GF-D8 (cell line): ENCODE measurements at regions not wholly inside any gene's neighbourhood (a gene's known extent, or its start where the extent isn't known, plus 50 kb on each side); places are given as distances from the start of the nearest gene placed in this dataset.

Source experiments
- DNase-seq: peaks from one replicate; lab custom pipeline; 2025; lab: John Stamatoyannopoulos, UW

DNA sequence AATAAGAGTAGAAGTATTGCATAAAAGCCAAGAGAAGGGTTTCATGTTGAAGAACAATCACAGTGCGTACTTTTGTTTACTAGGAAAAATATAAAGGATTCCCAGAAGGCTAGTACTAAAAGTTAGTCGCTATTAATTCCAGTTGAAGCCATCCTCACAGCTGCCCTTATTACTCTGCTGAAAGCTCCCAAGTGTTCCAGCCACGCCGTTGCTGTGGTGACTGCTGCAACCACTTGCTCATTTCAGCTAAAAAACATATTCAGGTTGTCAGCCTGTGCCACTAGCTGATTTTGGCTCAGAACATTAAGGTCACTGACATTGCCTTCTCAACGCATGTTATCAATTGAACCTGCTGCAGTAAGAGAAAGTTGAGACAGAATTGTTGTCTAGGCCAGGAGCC is 87.1 kb upstream of the FNDC3A start:
- DNase-seq: no peak

DNA sequence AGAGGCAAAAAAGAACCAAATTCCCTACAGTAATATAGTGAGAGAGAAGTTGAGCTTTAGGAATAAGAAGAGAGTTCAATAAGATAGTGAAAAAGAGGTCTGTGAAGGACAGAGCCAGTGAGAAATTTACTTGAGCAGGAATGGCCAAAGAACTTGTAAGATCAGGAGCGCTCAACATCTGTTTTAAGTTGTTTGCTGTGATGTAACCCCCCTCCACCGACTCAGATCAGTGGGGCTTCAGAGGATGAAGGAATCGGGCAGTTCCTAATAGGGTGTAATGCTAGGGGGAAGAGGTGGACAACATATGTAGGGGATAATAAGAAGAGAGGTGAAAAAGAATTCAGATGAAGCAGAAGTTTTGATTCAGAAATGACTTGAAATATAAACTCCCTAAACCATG is 85.3 kb upstream of the FNDC3A start:
- DNase-seq: no peak

DNA sequence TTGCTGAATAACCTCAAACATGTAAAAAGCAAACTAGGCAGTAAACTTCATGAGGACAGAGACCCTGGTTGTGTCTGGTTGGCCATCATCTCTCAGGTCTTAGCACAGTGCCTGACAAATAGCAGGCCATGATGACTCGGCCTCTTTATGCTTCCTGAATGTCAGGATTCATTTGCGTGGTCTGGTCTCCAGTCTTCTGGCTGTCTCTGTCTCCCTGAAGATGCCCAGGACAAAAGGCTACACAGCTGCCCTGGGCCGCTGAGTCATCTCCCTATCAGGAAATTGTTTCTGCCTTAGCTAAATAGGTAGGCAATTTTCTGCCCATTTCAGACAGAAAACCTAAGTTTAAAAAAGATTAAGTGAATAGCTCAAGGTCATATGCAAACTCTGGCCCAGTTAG is 84.1 kb upstream of the FNDC3A start:
- DNase-seq: no peak

DNA sequence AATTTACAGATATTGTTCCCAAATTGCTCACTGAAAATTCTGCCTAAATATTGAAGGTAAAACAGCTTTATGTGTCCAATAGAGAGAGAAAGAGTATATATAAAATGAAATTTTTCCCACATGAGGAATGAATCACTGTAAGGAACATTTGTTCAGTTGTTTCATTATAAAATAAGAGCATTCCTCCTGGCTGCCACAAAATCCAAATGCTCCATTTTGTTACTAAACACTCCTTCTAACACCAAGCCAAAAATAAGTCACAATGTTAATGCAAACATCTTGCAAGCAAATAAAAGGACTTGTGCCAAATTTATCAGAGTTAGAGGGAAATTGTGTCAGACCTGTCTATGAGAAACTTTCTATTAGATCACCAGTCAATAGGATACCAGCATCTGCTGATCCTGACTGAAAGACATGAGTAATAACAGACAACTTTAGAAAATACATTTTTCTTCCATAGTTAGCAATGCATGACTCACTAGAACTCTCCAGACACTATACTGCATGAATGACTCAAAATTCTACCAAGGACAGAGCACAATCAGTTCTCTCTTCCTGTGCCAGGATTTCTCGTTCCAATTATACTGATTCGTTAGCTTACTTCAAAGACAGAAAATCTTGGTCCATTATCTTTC is 83.5 kb upstream of the FNDC3A start:
- DNase-seq: no peak

DNA sequence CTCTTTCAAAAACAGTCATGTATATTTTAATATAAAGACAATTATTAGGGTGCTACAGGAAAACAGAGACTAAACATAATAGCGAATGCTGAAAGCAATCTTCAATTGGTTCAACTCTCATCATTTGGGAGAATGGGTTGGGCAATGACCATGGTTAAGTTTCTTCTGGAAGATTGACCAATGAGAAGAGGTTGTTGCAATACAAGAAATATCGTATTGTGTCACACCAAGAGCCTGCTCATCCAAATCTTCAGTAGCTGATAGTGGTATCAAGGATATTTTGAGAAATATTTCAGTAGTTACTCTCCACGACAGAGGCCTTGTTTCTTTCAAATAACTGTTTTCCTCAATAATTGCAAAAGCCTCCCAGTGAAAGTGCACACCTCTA is 83.0 kb upstream of the FNDC3A start:
- no peak for DNase-seq

DNA sequence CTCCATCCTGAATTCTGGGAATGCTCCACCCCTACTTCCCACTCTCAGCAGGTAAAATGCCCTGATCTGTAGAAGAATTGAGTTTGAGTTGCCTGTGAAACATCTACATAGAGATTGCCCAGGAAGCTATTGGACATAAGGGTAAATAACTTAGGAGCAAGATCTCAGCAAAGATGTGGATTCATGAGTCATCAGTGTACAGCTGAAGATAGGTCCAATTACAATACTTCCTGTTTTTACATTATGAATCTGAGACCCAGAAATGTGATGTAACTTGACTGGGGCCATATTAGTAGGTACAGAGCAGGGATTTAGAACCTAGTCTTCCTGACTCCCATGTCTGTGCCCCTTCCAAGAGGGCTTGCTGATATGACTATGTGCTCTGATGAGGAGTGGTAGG is 79.4 kb upstream of the FNDC3A start:
- DNase-seq: no peak

DNA sequence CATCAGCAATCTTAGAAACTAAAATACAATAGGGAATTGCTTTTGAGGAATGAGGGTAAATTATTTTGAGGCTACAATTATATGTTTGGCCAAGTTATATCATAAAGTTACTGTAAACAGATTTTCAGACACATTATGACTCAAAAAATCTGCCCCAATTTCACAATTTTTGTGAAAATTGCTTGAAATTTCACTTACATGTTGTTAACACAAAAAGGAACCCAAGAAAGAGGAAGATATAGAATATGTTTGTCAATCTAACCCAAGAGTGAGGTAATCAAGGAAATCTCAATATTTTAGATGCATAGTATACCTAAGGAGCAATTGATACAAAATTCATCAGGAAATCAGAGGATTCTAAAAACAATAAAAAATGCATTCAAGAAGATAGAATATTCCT is 73.9 kb upstream of the FNDC3A start:
- DNase-seq: peak; percentile 39

DNA sequence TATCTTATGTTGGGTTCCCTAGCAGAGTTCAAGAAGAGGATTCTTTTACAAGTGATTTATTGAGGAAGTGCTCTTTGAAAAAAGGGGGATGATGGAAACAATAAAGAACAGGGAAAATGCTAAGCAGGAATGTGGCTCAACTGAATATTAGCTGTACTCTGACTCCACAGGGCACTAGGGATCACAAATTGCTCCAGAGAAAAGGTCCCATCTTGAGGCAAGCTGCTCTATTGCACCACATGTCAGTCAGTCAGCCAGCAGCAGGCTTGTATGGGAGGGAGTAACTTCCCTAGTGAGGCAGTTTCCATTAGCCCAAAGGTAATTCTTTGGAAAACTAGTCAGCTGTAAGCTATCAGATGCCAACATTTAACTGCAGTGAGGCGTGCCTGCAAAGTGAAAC is 73.3 kb upstream of the FNDC3A start:
- no peak for DNase-seq

DNA sequence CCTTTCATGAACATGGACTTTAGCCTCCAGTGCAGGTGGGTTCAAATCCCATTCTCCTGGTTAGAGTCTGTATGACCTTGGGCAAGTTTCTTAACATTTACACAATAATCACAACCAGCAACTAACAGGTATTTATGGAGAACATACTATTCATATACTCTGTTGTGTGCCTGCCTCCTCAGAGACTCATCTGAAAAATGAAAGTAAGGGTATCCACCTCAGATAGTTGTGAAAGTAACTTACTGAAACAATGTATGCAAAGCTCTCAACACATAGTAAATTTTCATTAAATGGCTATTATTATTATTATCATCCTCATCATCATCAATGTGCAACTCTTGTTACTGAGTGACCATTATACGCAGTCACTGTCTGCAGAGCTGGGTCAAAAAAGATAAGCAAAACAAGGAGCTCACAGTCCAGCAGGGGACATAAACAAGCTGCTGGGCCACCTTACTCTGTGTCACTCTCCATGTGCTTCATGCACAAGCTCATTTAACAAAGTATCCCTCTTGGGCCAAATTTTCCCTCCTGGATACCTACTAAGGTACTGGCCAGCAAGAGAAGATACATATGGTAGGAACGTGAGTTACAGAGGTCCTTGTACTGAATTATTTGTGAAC is 70.9 kb upstream of the FNDC3A start:
- DNase-seq: no peak

DNA sequence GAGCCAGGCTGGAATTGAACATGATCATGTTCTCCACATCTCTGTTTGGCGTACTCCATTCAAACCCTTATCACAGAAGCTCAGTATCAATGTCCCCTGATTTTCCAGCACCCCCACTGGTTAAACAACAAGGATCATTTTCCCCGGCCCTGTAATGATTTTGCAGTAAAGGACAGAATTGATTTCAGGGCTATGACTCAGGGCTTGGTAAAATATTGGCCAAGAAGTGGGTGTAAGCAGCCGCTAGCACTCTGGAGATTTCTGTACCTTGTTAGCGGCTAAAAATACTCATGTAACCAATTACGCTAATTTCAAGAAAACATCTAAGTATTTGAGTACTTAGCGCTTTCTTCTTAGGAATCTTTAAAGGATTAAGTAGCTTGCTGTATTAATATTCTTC is 69.5 kb upstream of the FNDC3A start:
- DNase-seq: no peak

DNA sequence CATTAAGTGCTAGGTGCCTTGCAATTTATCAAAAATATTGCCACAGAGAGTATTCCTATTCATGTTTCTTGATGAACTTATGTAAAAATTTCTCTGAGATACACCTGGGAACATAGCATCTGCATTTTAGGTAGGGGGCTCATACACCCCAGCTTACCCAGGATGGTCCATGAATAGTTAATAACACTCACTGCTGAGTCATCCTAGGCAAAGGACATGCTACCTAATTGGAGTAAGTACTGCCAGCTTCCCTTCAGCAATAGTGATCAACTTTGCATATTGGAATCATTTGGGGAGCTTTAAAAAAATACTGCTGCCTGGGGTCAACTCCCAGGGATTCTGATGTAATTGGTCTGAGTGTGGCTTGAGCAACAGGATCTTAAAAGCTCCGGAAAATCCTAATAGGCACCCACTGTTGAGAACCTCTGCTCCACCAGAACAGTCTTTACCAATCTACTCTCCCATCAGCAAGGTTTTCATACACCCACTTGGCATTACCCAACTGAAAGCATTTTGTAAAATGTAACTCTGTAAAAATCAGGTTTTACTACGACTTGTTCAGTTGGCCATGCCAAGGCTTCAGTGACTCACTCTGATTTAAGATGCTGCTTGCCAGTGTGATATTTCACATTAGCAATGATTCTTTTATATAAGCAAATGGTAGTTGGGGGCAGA is 67.2 kb upstream of the FNDC3A start:
- no peak for DNase-seq

DNA sequence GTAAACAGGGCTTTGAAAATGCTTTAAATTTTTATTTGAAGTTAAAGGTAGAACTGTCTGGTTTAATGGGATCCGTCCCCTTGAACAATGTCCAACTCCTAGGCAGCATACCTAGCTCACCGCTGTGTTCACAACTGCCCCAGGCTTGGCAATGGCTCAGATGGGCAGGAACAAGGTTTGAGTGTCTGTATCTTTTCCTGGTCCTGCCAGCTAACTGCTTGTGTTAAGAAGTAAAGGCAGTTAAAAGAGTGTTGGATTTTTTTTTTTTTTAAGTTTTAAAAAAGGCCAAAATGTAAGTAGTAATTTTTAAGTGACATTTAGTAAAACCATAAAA is 66.7 kb upstream of the FNDC3A start:
- no peak for DNase-seq

DNA sequence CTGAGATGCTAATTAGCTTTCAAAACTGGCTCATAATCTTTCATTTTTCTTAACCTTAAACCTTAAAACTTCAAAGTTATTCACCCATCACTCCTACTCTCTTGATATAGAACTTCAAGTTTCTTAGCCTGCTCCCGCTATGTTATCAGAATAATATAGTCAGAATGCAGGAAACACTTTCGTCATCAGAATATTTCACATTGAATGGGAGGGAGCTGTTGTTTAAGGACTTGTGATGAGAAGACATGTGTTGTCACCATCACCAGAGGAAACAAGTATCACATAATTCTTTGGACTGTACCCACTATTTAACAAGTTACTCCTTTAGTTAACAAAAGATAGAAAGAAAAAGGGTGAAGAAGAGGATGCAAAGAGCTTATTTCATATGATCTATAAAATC is 65.0 kb upstream of the FNDC3A start:
- DNase-seq: no peak

DNA sequence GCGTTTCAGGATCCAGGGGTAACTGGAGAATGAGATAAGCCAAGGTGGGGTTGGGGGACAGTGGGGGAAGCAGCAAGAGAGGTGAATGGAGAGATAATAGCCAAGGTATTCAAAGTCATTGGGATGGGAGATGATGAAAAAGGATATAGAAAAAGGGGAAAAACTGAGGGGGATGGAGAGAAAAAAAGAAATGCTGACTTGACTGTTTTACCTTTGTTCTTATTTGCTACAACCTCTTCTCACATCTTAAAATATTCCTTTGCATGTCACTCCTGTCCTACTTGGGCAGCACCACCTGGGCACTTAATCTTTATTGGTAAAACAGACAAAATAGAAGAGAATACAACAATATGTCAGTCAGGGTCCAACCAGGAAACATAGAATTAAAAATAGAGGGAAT is 56.0 kb upstream of the FNDC3A start:
- no peak for DNase-seq

DNA sequence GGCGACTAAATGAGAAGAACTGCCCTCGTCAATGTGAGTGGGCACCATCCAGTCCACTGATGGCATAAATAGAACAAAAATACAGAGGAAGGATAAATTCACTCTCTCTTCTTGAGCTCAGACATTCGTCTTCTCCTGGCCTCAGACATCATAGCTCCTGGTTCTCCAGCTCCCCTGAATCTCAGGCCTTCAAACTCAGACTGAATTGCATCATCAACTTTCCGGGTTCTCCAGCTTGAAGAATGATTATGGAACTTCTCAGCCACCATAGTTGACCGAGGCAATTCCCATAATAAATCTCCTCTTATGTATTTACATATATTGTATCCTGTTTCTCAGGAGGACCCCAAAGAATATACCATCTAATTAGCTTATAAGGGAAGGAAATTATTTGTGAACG is 55.0 kb upstream of the FNDC3A start:
- no peak for DNase-seq

DNA sequence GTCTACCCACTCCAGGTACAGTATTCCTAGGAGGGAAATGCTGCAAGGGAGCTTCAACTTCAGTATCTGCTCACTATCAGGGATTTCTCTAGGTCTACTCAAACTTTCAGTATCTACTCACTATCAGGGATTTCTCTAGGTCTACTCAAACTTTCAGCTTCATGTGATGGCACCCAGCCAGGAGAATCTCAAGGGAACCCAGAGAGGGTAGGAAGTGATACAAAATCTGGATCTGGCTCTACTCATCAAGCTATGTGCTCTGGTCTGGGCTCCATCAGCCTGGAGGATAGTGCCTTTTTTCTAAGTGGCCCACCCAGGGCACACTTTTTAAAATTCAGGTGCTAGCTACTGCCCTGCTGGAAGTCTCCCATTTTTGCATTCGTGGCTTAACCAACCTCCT is 52.3 kb upstream of the FNDC3A start:
- DNase-seq: no peak

DNA sequence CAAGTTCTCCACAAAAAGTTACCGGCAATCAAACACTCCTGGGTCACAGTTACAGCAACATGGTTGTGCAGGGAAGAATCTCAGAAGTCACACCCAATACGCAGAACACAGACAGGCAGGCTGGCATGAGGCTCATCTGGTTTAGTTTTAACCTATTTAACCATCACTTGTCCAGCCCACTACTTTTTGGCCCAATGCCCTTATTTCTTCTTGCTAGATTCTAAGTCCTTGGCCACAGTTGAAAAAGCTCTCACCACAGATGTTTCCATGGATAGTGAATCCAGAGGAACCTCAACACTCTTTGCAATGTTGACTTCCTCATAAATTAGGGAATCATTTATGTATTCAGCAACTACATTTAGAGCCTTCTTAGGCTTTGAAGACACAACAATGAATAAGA is 50.7 kb upstream of the FNDC3A start:
- no peak for DNase-seq
